ENCODE measurements at regions not wholly inside any gene's neighbourhood (a gene's known extent, or its start where the extent isn't known, plus 50 kb on each side); places are given as distances from the start of the nearest gene placed in this dataset.

DNA sequence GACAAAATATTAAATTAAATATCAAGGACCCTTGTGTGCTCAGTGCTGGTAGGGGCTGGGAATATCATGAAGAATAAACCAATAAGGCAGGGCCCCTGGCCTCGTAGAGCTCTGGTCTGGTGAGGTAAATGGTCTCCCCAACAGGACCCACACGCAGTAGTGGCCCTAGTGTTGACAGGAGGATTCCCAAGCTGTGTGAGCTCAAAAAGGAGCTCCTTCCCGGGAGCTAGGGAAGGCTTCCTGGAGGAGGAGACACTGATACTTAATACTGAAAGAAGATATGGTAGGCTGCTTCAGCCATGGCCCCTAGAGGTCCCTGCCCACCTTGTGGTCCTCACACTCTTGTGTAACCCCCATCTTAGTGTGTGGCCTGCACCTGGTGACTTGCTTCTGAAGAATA lies 209.1 kb downstream of the NFATC2 start:
- TF ChIP-seq, protein P1, sequence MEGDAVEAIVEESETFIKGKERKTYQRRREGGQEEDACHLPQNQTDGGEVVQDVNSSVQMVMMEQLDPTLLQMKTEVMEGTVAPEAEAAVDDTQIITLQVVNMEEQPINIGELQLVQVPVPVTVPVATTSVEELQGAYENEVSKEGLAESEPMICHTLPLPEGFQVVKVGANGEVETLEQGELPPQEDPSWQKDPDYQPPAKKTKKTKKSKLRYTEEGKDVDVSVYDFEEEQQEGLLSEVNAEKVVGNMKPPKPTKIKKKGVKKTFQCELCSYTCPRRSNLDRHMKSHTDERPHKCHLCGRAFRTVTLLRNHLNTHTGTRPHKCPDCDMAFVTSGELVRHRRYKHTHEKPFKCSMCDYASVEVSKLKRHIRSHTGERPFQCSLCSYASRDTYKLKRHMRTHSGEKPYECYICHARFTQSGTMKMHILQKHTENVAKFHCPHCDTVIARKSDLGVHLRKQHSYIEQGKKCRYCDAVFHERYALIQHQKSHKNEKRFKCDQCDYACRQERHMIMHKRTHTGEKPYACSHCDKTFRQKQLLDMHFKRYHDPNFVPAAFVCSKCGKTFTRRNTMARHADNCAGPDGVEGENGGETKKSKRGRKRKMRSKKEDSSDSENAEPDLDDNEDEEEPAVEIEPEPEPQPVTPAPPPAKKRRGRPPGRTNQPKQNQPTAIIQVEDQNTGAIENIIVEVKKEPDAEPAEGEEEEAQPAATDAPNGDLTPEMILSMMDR (IDR thresholded peaks at IDR 0.05; ENCODE audit: low read depth, low read length), result no peak
- no peak for TF ChIP-seq EZH2phosphoT487 (IDR thresholded peaks at IDR 0.05; ENCODE audit: low read depth)
